Smooth muscle cell (in vitro differentiated cells): ENCODE measurements at regions not wholly inside any gene's neighbourhood (a gene's known extent, or its start where the extent isn't known, plus 50 kb on each side); places are given as distances from the start of the nearest gene placed in this dataset.

Experiments
- DNase-seq: peaks from one replicate; lab custom pipeline; 2025; ENCODE audit not compliant: unreplicated experiment; lab: John Stamatoyannopoulos, UW
- H2AFZ ChIP-seq: fragments of 200-600 bp; sonication (generic); 2 replicates; pipeline ENCODE4 v1.6.0; 2016; ENCODE audit warnings: antibody characterized with exemption, low read depth, mild to moderate bottlenecking
- H3F3A ChIP-seq: fragments of 200-600 bp; sonication (generic); 2 replicates; pipeline ENCODE4 v1.6.0; 2017; ENCODE audit warnings: antibody characterized with exemption, low read depth
- H3K27ac ChIP-seq: fragments of 200-600 bp; sonication (generic); 2 replicates; pipeline ENCODE4 v1.5.1; 2016; ENCODE audit warnings: low read depth, mild to moderate bottlenecking
- H3K27me3 ChIP-seq: fragments of 200-600 bp; sonication (generic); 2 replicates; pipeline ENCODE4 v1.6.1; 2016; ENCODE audit warnings: low read depth, mild to moderate bottlenecking
- H3K36me3 ChIP-seq: fragments of 200-600 bp; sonication (generic); 2 replicates; pipeline ENCODE4 v1.5.1; 2016; ENCODE audit warnings: low read depth
- H3K4me1 ChIP-seq: fragments of 200-600 bp; sonication (generic); 2 replicates; pipeline ENCODE4 v1.5.1; 2016; ENCODE audit warnings: low read depth
- H3K4me2 ChIP-seq: fragments of 200-600 bp; sonication (generic); 2 replicates; pipeline ENCODE4 v1.6.0; 2016; ENCODE audit warnings: mild to moderate bottlenecking
- H3K4me3 ChIP-seq: fragments of 200-600 bp; sonication (generic); 2 replicates; pipeline ENCODE4 v1.5.1; 2016; ENCODE audit warnings: mild to moderate bottlenecking
- H3K79me2 ChIP-seq: fragments of 200-600 bp; sonication (generic); 2 replicates; pipeline ENCODE4 v1.6.0; 2016; ENCODE audit warnings: low read depth, mild to moderate bottlenecking
- H3K9ac ChIP-seq: fragments of 200-600 bp; sonication (generic); 2 replicates; pipeline ENCODE4 v1.6.0; 2016; ENCODE audit warnings: low read depth
- H3K9me3 ChIP-seq: fragments of 200-600 bp; sonication (generic); replicated peaks from 2 replicates; pipeline ENCODE4 v1.5.1; 2016; ENCODE audit warnings: low read depth
- H4K20me1 ChIP-seq: fragments of 200-600 bp; sonication (generic); 2 replicates; pipeline ENCODE4 v1.6.0; 2016; ENCODE audit warnings: low read depth
- WGBS: methylation state at CpG from one replicate; pipeline ENCODE4 v1.1.7; 2016; ENCODE audit warnings: low lambda C conversion rate; 5-methylcytosine and 5-hydroxymethylcytosine counted together
- TF ChIP-seq, protein P1 (sequence below): fragments of 200-600 bp; sonication (generic); IDR thresholded peaks from 2 replicates; pipeline ENCODE4 v1.5.1; 2017; ENCODE audit warnings: borderline replicate concordance, mild to moderate bottlenecking, antibody characterized with exemption; ENCODE audit not compliant: insufficient read depth, poor library complexity, severe bottlenecking

DNA sequence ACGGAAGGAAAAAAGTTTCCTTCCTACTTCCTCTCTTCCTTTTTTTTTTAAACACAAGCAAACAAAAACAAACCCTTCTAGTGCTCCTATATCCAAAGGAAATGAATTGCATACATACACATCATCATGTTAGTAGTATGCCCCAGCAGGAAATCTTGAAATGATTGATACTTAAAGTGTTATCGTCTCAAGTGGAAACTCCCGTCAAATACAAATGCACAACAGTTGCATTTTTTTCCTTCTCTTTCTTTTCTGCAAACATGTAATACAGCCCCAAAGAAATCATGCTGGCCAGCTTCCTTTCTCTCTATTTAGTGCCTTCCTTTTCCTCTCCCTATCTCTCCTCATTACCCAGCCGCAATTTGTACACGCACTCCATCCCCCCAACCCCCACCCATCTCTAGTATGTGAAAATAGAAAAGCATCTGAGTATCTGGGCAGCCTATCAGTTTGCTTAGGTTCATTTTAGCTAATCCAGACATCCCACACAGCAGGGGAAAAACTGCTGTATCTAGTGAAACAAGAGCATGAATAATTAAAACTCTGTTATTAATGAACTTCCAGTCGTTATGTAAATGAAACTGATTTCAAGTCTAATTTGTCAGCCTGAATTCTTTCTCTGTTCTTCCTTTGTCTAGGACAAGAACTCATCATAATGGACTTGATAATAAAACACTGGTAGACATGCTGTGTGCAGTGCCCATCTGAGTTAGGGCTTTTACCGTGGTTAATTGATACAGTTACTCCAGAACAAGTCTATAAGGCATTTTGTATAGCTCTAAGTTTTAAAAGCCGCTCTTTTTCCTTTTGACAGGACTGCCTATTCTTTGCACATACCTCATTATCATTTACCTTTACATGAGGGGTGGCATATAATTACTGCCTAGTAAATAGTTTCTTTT lies 336.5 kb upstream of the ADGRL2 start:
- H2AFZ ChIP-seq: peak overlapping the region; percentile 41
- H3K9me3 ChIP-seq: no peaks in the 10 kb centered on the region
- H3K36me3 ChIP-seq: no peaks in the 10 kb centered on the region
- H3K27ac ChIP-seq: no peak overlapping the region
- TF ChIP-seq, protein P1, sequence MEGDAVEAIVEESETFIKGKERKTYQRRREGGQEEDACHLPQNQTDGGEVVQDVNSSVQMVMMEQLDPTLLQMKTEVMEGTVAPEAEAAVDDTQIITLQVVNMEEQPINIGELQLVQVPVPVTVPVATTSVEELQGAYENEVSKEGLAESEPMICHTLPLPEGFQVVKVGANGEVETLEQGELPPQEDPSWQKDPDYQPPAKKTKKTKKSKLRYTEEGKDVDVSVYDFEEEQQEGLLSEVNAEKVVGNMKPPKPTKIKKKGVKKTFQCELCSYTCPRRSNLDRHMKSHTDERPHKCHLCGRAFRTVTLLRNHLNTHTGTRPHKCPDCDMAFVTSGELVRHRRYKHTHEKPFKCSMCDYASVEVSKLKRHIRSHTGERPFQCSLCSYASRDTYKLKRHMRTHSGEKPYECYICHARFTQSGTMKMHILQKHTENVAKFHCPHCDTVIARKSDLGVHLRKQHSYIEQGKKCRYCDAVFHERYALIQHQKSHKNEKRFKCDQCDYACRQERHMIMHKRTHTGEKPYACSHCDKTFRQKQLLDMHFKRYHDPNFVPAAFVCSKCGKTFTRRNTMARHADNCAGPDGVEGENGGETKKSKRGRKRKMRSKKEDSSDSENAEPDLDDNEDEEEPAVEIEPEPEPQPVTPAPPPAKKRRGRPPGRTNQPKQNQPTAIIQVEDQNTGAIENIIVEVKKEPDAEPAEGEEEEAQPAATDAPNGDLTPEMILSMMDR: no peak
- no peak for DNase-seq
- H3K4me3 ChIP-seq: no peak overlapping the region
- H3K27me3 ChIP-seq: no peaks in the 10 kb centered on the region
- no peaks in the 10 kb centered on the region for H3F3A ChIP-seq
- peak overlapping the region; percentile 39 for H3K4me2 ChIP-seq
- no peak overlapping the region for H3K9ac ChIP-seq
- WGBS: 65% methylated on average over 8 of the region's 8 CpGs
- no peaks in the 10 kb centered on the region for H4K20me1 ChIP-seq
- H3K4me1 ChIP-seq: peaks cover 22% of the 10 kb centered on the region
- no peaks in the 10 kb centered on the region for H3K79me2 ChIP-seq

DNA sequence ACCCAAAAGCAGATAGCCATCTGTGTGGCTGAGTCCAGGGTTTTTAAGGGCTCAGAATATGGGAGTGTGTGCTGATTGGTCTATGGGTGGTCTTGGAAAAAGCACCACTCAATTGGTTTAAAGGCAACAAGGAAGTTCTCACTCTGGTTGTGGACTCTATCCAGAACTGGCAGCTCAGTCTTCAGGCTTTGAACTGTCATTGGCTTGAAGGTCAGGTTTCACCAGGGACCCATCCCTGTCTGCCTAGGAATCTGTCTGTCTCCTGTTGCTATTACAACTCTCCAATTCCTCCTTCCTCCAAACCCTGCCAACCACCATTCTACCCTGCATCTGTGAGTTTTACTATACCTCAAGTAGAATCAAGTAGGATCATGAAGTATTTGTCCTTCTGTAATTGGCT lies 341.7 kb upstream of the ADGRL2 start:
- H4K20me1 ChIP-seq: no peaks in the 10 kb centered on the region
- no peak overlapping the region for H3K4me2 ChIP-seq
- TF ChIP-seq, protein P1: no peak
- H3K36me3 ChIP-seq: no peaks in the 10 kb centered on the region
- DNase-seq: no peak
- H3K27me3 ChIP-seq: no peaks in the 10 kb centered on the region
- no peak overlapping the region for H2AFZ ChIP-seq
- no peak overlapping the region for H3K9ac ChIP-seq
- H3K9me3 ChIP-seq: no peaks in the 10 kb centered on the region
- H3K27ac ChIP-seq: no peak overlapping the region
- H3K4me1 ChIP-seq: peaks cover 6% of the 10 kb centered on the region
- H3K4me3 ChIP-seq: no peak overlapping the region
- no peaks in the 10 kb centered on the region for H3F3A ChIP-seq
- H3K79me2 ChIP-seq: no peaks in the 10 kb centered on the region

DNA sequence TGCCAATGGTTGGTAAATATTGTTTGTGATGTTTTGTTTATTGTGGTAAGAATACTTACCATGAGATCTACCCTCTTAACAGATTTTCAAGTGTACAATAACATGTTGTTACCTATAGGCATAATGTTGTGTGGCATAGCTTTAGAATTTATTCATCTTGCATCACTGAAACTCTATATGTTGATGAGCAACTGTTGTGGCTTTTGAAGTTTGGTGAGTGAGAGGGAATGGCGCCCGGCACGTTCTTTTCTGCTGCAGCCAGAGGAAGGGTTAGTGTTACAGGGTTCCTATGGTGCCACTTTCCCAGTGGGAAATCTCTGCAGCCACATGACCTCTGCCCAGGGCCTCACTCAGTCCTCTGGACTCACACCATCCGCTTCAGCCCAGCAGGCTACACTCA lies 342.5 kb upstream of the ADGRL2 start:
- no peak overlapping the region for H2AFZ ChIP-seq
- WGBS: 72% methylated on average over 4 of the region's 4 CpGs
- no peaks in the 10 kb centered on the region for H3F3A ChIP-seq

More for the DNA sequence above, 342.5 kb upstream of the ADGRL2 start:
- no peaks in the 10 kb centered on the region for H3K9me3 ChIP-seq
- no peaks in the 10 kb centered on the region for H3K27me3 ChIP-seq
- no peak overlapping the region for H3K9ac ChIP-seq
- H3K27ac ChIP-seq: no peak overlapping the region
- no peak for DNase-seq
- peaks cover 10% of the 10 kb centered on the region for H3K4me1 ChIP-seq
- TF ChIP-seq, protein P1: no peak
- H3K36me3 ChIP-seq: no peaks in the 10 kb centered on the region
- no peak overlapping the region for H3K4me3 ChIP-seq
- no peaks in the 10 kb centered on the region for H3K79me2 ChIP-seq
- no peak overlapping the region for H3K4me2 ChIP-seq
- no peaks in the 10 kb centered on the region for H4K20me1 ChIP-seq
